ENCODE measurements at regions not wholly inside any gene's neighbourhood (a gene's known extent, or its start where the extent isn't known, plus 50 kb on each side); places are given as distances from the start of the nearest gene placed in this dataset.

GRCh38 chr9:107390279-107390678, 99.3 kb downstream of the KLF4 start:
- no peak for TF ChIP-seq CTCF (conservative IDR thresholded peaks at IDR 0.05; ENCODE audit: low read length)
- no peak for TF ChIP-seq EZH2phosphoT487 (IDR thresholded peaks at IDR 0.05; ENCODE audit: borderline replicate concordance)

Measured in Loucy (cell line).